GM18505 (cell line): ENCODE measurements at regions not wholly inside any gene's neighbourhood (a gene's known extent, or its start where the extent isn't known, plus 50 kb on each side); places are given as distances from the start of the nearest gene placed in this dataset.
"Not testable (repeated sequence)": the region's sequence is repeated elsewhere in the genome, so short reads cannot be mapped to it uniquely, and the experiment has no call there.

Source experiments
- ATAC-seq: cut with Tn5 transposase; IDR thresholded peaks from one replicate; pipeline ENCODE4 v1.9.1; 2021; ENCODE audit not compliant: unreplicated experiment
- POLR2A ChIP-seq: IDR thresholded peaks from 4 replicates; pipeline ENCODE4 v1.6.1; 2011; ENCODE audit warnings: borderline replicate concordance; ENCODE audit not compliant: insufficient read depth, insufficient read length; ENCODE audit errors: extremely low read depth

GRCh38 chr11:106523171-106523570 is 445.7 kb downstream of the AASDHPPT start:
- ATAC-seq: no peak
- TF ChIP-seq POLR2A: no peak

- no peak for ATAC-seq
- TF ChIP-seq POLR2A: no peak
Observed at GRCh38 chr11:106523921-106524320, 446.5 kb downstream of the AASDHPPT start.

- ATAC-seq: no peak
- no peak for TF ChIP-seq POLR2A
Observed at GRCh38 chr11:106524436-106524835, 447.0 kb downstream of the AASDHPPT start.

- ATAC-seq: not testable (repeated sequence)
Observed at GRCh38 chr11:106531648-106532047, 454.2 kb downstream of the AASDHPPT start.

GRCh38 chr11:106533046-106533445 is 455.6 kb downstream of the AASDHPPT start:
- TF ChIP-seq POLR2A: no peak
- no peak for ATAC-seq

GRCh38 chr11:106540001-106540400 is 462.5 kb downstream of the AASDHPPT start:
- ATAC-seq: no peak
- TF ChIP-seq POLR2A: no peak

GRCh38 chr11:106548406-106548805 is 469.9 kb downstream of the GUCY1A2 start:
- TF ChIP-seq POLR2A: no peak
- no peak for ATAC-seq

- no peak for ATAC-seq
- TF ChIP-seq POLR2A: no peak
Observed at GRCh38 chr11:106551744-106552673, 466.3 kb downstream of the GUCY1A2 start.

- no peak for ATAC-seq
- no peak for TF ChIP-seq POLR2A
Observed at GRCh38 chr11:106552694-106553203, 465.5 kb downstream of the GUCY1A2 start.

GRCh38 chr11:106553304-106553703 is 465.0 kb downstream of the GUCY1A2 start:
- ATAC-seq: no peak

GRCh38 chr11:106555566-106556250 is 462.6 kb downstream of the GUCY1A2 start:
- ATAC-seq: not testable (repeated sequence)

More at GRCh38 chr11:106553304-106553703, 465.0 kb downstream of the GUCY1A2 start:
- TF ChIP-seq POLR2A: no peak

- ATAC-seq: no peak
- no peak for TF ChIP-seq POLR2A
Observed at GRCh38 chr11:106565326-106565725, 452.9 kb downstream of the GUCY1A2 start.

- no peak for ATAC-seq
- TF ChIP-seq POLR2A: no peak
Observed at GRCh38 chr11:106568632-106569031, 449.6 kb downstream of the GUCY1A2 start.

GRCh38 chr11:106577384-106577783 is 440.9 kb downstream of the GUCY1A2 start:
- not testable (repeated sequence) for ATAC-seq
